ENCODE measurements at regions not wholly inside any gene's neighbourhood (a gene's known extent, or its start where the extent isn't known, plus 50 kb on each side); places are given as distances from the start of the nearest gene placed in this dataset.

GRCh38 chr18:68418226-68418868, 296.6 kb downstream of the TMX3 start:
- Histone ChIP-seq H3K27me3 (no peaks in the 10 kb centered on the region), H3K4me1 (no peaks in the 10 kb centered on the region), H3K4me3 (no peak overlapping the region), H3K27ac (no peak overlapping the region), H3K36me3 (no peaks in the 10 kb centered on the region), H3K9me3 (peaks cover 0 to 3% of the 10 kb centered on the region in 2 donors)
- DNase-seq: no peak
- TF ChIP-seq EP300 (IDR thresholded peaks at IDR 0.05; ENCODE audit: low read depth) (no peak), POLR2A (IDR thresholded peaks at IDR 0.05) (no peak), CTCF (IDR thresholded peaks at IDR 0.05) (no peak), POLR2AphosphoS5 (IDR thresholded peaks at IDR 0.05) (no peak)
- in situ Hi-C loops (cut with MboI; ENCODE audit: low pct_ligation_motif_present in 1 of 4, low pct_unique_long_range_greater_than_20kb in 1 of 4, low sequenced_read_pairs in 3 of 4): no loop called here
- 76 to 83% methylated on average over 11 of the region's 11 CpGs for WGBS, 2 donors (ENCODE audit: low coverage in 1 of 2)
- intact Hi-C loops (cut with DNase I; ENCODE audit: low total_unique reads): loop anchor here (10.0 kb wide), 1 partner anchor 836 kb away; no protein-coding TSS in a partner anchor

DNA sequence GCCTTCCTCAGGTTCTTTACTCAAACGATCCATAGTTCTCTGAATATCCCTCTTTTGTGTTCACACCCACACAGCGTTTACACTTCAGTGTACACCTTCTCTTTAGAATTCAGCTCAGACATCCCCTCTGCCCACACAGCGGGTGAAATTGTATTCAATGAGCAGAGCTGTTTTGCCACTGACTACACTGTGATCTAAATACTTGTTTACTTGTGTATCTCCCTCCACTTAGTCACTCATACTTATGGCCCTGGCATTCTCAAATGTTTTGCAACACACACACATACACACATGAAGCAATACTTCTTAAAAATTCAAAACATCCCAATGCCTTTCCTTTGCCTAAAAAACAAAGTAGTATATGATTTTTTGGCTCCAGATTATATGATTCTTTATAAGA, 297.1 kb downstream of the TMX3 start:
- Histone ChIP-seq H3K27me3 (no peaks in the 10 kb centered on the region), H3K4me3 (no peak overlapping the region), H3K4me1 (no peaks in the 10 kb centered on the region), H3K27ac (no peak overlapping the region), H3K36me3 (no peaks in the 10 kb centered on the region), H3K9me3 (peaks cover 0 to 3% of the 10 kb centered on the region in 2 donors)
- TF ChIP-seq EP300 (IDR thresholded peaks at IDR 0.05; ENCODE audit: low read depth) (no peak), POLR2A (IDR thresholded peaks at IDR 0.05) (no peak), CTCF (IDR thresholded peaks at IDR 0.05) (no peak), POLR2AphosphoS5 (IDR thresholded peaks at IDR 0.05) (no peak)
- 66 to 67% methylated on average over 3 of the region's 3 CpGs for WGBS, 2 donors (ENCODE audit: low coverage in 1 of 2)
- intact Hi-C loops (cut with DNase I; ENCODE audit: low total_unique reads) (loop anchor here (10.0 kb wide), 1 partner anchor 837 kb away; no protein-coding TSS in a partner anchor), in situ Hi-C loops (cut with MboI; ENCODE audit: low pct_ligation_motif_present in 1 of 4, low pct_unique_long_range_greater_than_20kb in 1 of 4, low sequenced_read_pairs in 3 of 4) (no loop called here)
- no peak for DNase-seq

DNA sequence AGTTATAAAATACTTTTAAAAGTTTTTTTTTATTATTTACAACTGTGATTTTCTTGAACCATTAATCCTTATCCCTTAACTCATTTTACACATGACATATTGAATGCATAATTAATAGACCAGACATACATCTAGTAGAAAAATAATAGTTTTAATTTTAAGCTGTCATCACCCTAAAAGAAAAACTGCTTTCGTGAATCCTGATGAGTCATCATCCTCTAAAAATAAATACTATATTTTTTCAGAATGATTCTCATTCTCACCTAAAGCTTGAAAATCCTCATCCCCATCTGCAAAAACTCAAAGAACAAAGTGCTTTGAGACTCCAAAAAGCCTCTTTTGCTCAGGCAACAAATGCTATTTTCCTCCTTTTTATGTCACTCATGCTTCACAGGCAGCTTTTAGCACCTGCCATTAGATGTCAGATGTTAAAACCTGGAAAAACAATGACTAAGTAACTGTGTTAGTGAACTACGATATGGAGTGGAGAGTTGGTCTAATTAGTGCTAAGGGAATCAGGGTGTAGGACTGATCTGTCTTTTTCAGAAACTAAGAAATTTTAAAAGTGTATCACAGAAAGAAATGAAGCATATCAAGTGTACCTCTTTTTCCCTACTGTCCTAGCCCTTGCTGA, 297.6 kb downstream of the TMX3 start:
- in situ Hi-C loops (cut with MboI; ENCODE audit: low pct_ligation_motif_present in 1 of 4, low pct_unique_long_range_greater_than_20kb in 1 of 4, low sequenced_read_pairs in 3 of 4) (no loop called here), intact Hi-C loops (cut with DNase I; ENCODE audit: low total_unique reads) (loop anchor here (10.0 kb wide), 1 partner anchor 838 kb away; no protein-coding TSS in a partner anchor)
- Histone ChIP-seq H3K36me3 (no peaks in the 10 kb centered on the region), H3K9me3 (peaks cover 0 to 2% of the 10 kb centered on the region in 2 donors), H3K4me3 (no peak overlapping the region), H3K27me3 (no peaks in the 10 kb centered on the region), H3K27ac (no peak overlapping the region), H3K4me1 (no peaks in the 10 kb centered on the region)
- WGBS, 2 donors (ENCODE audit: low coverage in 1 of 2): 42 to 63% methylated on average over 1 to 2 of the region's 2 CpGs
- DNase-seq: no peak
- TF ChIP-seq EP300 (IDR thresholded peaks at IDR 0.05; ENCODE audit: low read depth) (no peak), CTCF (IDR thresholded peaks at IDR 0.05) (no peak), POLR2A (IDR thresholded peaks at IDR 0.05) (no peak), POLR2AphosphoS5 (IDR thresholded peaks at IDR 0.05) (no peak)

DNA sequence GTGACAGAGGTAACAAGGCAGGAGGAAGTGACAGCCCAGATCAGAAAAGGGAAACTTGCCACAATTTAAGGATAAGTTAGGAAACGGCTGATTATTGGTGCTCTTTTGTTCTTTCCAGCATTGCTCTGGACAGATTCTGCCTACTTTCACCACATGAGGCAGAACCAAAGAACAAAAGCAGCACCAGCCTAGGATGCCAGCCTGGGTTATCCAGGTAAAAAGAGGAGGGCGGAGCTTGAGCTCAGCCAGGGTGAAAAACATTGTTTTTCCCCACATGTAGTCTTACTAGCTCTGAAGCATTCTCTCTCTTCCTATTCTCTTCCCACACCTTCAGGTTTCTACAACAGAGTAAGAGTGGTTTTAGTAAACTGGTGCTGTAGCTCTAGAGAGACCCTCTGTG, 300.5 kb downstream of the TMX3 start:
- H3K36me3 ChIP-seq: no peaks in the 10 kb centered on the region
- DNase-seq: no peak
- no peaks in the 10 kb centered on the region for H3K27me3 ChIP-seq
- TF ChIP-seq CTCF (IDR thresholded peaks at IDR 0.05) (no peak), EP300 (IDR thresholded peaks at IDR 0.05; ENCODE audit: low read depth) (no peak), POLR2A (IDR thresholded peaks at IDR 0.05) (no peak), POLR2AphosphoS5 (IDR thresholded peaks at IDR 0.05) (no peak)
- H3K27ac ChIP-seq: no peak overlapping the region
- no peaks in the 10 kb centered on the region for H3K9me3 ChIP-seq
- intact Hi-C loops (cut with DNase I; ENCODE audit: low total_unique reads): loop anchor here (10.0 kb wide), 1 partner anchor 840 kb away; no protein-coding TSS in a partner anchor
- no peaks in the 10 kb centered on the region for H3K4me1 ChIP-seq
- WGBS, 2 donors (ENCODE audit: low coverage in 1 of 2): 64 to 69% methylated on average over 2 of the region's 2 CpGs
- H3K4me3 ChIP-seq: no peak overlapping the region
- in situ Hi-C loops (cut with MboI; ENCODE audit: low pct_ligation_motif_present in 1 of 4, low pct_unique_long_range_greater_than_20kb in 1 of 4, low sequenced_read_pairs in 3 of 4): no loop called here
